ENCODE measurements at regions not wholly inside any gene's neighbourhood (a gene's known extent, or its start where the extent isn't known, plus 50 kb on each side); places are given as distances from the start of the nearest gene placed in this dataset.
A peak's percentile ranks its signal among the peaks of the same experiment; 100 is the strongest.

DNA sequence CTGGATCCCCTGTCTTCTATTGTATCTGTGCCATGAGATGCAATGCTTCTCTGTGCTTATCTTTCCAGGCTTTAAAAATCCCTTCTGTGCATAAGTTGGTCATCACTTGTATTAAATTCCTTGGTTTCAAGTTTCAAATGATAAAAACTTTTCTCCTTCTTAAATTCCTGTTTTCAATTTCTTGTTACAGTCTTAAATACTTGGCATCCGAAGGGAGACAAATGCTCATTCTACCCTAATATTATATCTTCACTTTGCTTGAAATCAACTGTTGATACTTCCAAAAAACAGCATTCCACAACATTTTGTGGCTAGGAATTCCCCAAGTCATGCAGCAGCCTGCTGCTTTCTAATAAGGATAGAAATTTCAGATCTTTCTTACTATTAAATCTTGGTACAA lies 413.2 kb upstream of the ACTBL2 start:
- ChIA-PET CTCF (interaction anchor here (0.7 to 2.0 kb wide), 2 partner anchors 8 to 116 kb away, joined by 3 to 7 read pairs; no protein-coding TSS in a partner anchor), POLR2A (no interaction called here)
- Histone ChIP-seq H3K9ac (no peak overlapping the region), H2AFZ (ENCODE audit: low read depth) (no peak overlapping the region), H3K4me3 (ENCODE audit: low read depth in 2 of 2, low read length in 1 of 2) (no peak overlapping the region), H3K9me2 (no peaks in the 10 kb centered on the region), H3K4me1 (ENCODE audit: control insufficient read depth in 1 of 2, insufficient read depth in 2 of 2, low read depth in 1 of 2, low read length in 1 of 2) (peaks cover 0 to 3% of the 10 kb centered on the region in 2 experiments; a peak in 2 of 4 replicates), H3K27ac (ENCODE audit: low read depth in 2 of 2, low read length in 1 of 2) (peak overlapping the region in 1 of 2 experiments; percentile 50; a peak in 1 of 4 replicates), H3K27me3 (ENCODE audit: insufficient read depth) (no peaks in the 10 kb centered on the region), H4K20me1 (ENCODE audit: insufficient read depth) (no peaks in the 10 kb centered on the region), H3K4me2 (no peak overlapping the region; the same call in 1 of the 2 replicates), H3K79me2 (ENCODE audit: insufficient read depth) (no peaks in the 10 kb centered on the region), H3F3A (replicated peaks; ENCODE audit: insufficient read depth) (no peaks in the 10 kb centered on the region), H3K36me3 (replicated peaks in 1 of 2; ENCODE audit: control insufficient read depth in 1 of 2, insufficient read depth in 2 of 2, low read length in 1 of 2) (no peaks in the 10 kb centered on the region), H3K9me3 (no peaks in the 10 kb centered on the region)
- TF ChIP-seq SIN3A (IDR thresholded peaks at IDR 0.05; ENCODE audit: borderline replicate concordance, low read depth, low read length): no peak
- peak; percentile 38; the same call in 1 of the 2 replicates for TF ChIP-seq TCF12 (IDR thresholded peaks at IDR 0.05)
- TF ChIP-seq, protein P1, sequence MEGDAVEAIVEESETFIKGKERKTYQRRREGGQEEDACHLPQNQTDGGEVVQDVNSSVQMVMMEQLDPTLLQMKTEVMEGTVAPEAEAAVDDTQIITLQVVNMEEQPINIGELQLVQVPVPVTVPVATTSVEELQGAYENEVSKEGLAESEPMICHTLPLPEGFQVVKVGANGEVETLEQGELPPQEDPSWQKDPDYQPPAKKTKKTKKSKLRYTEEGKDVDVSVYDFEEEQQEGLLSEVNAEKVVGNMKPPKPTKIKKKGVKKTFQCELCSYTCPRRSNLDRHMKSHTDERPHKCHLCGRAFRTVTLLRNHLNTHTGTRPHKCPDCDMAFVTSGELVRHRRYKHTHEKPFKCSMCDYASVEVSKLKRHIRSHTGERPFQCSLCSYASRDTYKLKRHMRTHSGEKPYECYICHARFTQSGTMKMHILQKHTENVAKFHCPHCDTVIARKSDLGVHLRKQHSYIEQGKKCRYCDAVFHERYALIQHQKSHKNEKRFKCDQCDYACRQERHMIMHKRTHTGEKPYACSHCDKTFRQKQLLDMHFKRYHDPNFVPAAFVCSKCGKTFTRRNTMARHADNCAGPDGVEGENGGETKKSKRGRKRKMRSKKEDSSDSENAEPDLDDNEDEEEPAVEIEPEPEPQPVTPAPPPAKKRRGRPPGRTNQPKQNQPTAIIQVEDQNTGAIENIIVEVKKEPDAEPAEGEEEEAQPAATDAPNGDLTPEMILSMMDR (IDR thresholded peaks at IDR 0.05): no peak
- no peak for DNase-seq
- 46% methylated on average over 1 of the region's 1 CpG for WGBS (ENCODE audit: low lambda C conversion rate)

DNA sequence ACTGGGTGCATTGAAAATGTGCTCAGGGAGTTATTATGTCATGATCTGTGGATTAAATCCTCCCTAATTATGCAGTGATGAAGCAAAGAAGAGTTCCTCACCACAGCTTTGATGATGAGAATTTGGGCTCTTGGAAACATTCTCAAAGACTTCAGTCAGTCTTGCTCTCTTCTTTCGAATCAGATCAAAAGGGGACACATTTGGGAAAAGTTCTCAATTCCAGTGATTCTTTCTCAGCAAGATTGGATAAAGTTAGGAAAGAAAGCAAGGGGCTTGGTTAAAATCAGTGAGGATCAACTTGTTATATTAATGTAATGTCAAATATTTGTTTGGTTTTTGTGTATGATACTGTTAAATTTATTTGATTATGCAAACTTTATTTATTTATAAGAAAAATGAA lies 411.3 kb upstream of the ACTBL2 start:
- H3K9me2 ChIP-seq: no peaks in the 10 kb centered on the region
- no peak overlapping the region for H3K4me2 ChIP-seq
- POLR2A ChIA-PET: no interaction called here
- no peaks in the 10 kb centered on the region for H4K20me1 ChIP-seq (ENCODE audit: insufficient read depth)
- H2AFZ ChIP-seq (ENCODE audit: low read depth): no peak overlapping the region
- H3K79me2 ChIP-seq (ENCODE audit: insufficient read depth): no peaks in the 10 kb centered on the region
- H3K9me3 ChIP-seq: no peaks in the 10 kb centered on the region
- H3K36me3 ChIP-seq (replicated peaks in 1 of 2; ENCODE audit: control insufficient read depth in 1 of 2, insufficient read depth in 2 of 2, low read length in 1 of 2): no peaks in the 10 kb centered on the region
- H3K4me3 ChIP-seq (ENCODE audit: low read depth in 2 of 2, low read length in 1 of 2): no peak overlapping the region
- H3K9ac ChIP-seq: no peak overlapping the region
- DNase-seq: no peak
- WGBS (ENCODE audit: low lambda C conversion rate): 86% methylated on average over 1 of the region's 1 CpG
- no peaks in the 10 kb centered on the region for H3K27me3 ChIP-seq (ENCODE audit: insufficient read depth)
- H3K4me1 ChIP-seq (ENCODE audit: control insufficient read depth in 1 of 2, insufficient read depth in 2 of 2, low read depth in 1 of 2, low read length in 1 of 2): peaks cover 0 to 13% of the 10 kb centered on the region in 2 experiments; a peak in 3 of 4 replicates
- no peak overlapping the region for H3K27ac ChIP-seq (ENCODE audit: low read depth in 2 of 2, low read length in 1 of 2)
- TF ChIP-seq TCF12 (IDR thresholded peaks at IDR 0.05) (no peak), GATA2 (CRISPR knock-in tag; IDR thresholded peaks at IDR 0.05) (no peak), MEF2A (IDR thresholded peaks at IDR 0.05; ENCODE audit: borderline replicate concordance, low read depth) (no peak), FOXM1 (IDR thresholded peaks at IDR 0.05; ENCODE audit: low read depth) (no peak), FOXJ3 (CRISPR knock-in tag; IDR thresholded peaks at IDR 0.05) (no peak), RAD21 (IDR thresholded peaks at IDR 0.05; ENCODE audit: low read length) (no peak), JUND (IDR thresholded peaks at IDR 0.05) (no peak), POLR2AphosphoS5 (IDR thresholded peaks at IDR 0.05; ENCODE audit: low read depth, low read length) (no peak), RCOR1 (IDR thresholded peaks at IDR 0.05; ENCODE audit: low read length) (no peak), SMC3 (IDR thresholded peaks at IDR 0.05; ENCODE audit: low read depth, low read length) (no peak), FOSL2 (IDR thresholded peaks at IDR 0.05; ENCODE audit: borderline replicate concordance, low read depth) (no peak)
- TF ChIP-seq, protein P2, sequence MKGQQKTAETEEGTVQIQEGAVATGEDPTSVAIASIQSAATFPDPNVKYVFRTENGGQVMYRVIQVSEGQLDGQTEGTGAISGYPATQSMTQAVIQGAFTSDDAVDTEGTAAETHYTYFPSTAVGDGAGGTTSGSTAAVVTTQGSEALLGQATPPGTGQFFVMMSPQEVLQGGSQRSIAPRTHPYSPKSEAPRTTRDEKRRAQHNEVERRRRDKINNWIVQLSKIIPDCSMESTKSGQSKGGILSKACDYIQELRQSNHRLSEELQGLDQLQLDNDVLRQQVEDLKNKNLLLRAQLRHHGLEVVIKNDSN (IDR thresholded peaks at IDR 0.05; ENCODE audit: borderline replicate concordance, low read depth): no peak
- TF ChIP-seq, protein P3, sequence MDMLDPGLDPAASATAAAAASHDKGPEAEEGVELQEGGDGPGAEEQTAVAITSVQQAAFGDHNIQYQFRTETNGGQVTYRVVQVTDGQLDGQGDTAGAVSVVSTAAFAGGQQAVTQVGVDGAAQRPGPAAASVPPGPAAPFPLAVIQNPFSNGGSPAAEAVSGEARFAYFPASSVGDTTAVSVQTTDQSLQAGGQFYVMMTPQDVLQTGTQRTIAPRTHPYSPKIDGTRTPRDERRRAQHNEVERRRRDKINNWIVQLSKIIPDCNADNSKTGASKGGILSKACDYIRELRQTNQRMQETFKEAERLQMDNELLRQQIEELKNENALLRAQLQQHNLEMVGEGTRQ (IDR thresholded peaks at IDR 0.05; ENCODE audit: borderline replicate concordance, low read depth, low read length): no peak
- peaks cover 4% of the 10 kb centered on the region for H3F3A ChIP-seq (replicated peaks; ENCODE audit: insufficient read depth)
- CTCF ChIA-PET: interaction anchor here (1.1 kb wide), 1 partner anchor 13 kb away, joined by 3 read pairs; no protein-coding TSS in a partner anchor
